ENCODE measurements at regions not wholly inside any gene's neighbourhood (a gene's known extent, or its start where the extent isn't known, plus 50 kb on each side); places are given as distances from the start of the nearest gene placed in this dataset.
"Not testable (repeated sequence)": the region's sequence is repeated elsewhere in the genome, so short reads cannot be mapped to it uniquely, and the experiment has no call there.

DNA sequence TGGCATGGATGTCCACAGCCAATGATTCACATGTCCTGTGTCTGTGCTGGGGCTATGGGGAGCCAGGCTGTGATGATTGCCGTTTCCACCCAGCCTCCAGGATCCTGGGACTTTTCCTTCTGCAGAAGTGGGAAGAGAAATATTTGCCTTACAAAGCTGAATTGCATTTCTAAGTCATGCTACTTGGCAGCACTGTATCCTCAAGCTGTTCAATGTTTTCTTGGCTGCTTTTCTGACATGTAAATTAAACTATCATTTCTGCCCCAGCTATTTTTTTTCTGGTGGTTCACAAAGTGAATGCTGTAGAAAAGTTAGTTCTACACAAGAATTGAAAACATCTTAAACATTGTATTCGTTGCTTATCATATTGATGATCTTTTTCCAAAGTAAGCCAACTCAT lies 51.9 kb upstream of the TCERG1L start:
- DNase-seq: no peak

DNA sequence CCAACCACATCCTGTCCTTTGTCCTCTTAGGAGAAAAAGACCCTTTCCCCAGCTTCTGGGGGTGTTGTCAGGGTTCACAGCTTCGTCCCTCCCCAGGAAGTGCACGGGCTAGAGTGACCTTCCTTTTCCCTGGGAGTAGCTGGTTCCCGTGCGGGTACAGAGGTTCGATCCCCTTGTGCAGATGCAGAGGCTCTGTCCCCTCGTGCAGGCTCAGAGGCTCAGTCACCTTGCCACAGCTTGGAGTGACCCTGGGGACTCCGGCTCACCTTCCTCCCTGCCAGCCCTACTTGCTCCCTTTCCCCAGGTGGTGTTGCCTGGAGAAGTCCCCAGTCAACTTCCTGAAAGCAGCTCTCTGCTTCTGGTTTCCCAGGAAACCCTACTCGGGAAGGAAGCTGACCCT lies 60.0 kb upstream of the TCERG1L start:
- no peak for DNase-seq

DNA sequence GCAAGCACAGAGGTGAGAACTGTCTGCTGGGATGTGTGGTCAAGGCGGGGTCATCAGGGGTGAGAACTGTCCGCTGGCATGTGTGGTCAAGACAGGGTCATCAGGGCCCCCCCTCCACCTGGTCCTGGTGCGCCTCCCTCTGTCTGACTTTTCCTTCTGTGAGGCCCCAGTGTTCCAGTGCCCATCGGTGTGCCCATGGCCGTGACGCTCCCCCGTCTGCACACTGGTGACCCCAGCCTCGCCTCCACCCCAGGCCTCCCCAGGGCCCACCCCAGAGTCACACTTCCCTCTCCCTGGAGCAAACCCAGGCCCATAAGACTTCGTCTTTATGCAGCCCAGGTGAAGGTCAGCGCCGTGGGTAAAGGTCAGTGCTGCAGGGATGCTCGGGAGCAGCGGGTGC lies 70.1 kb upstream of the TCERG1L start:
- no peak for DNase-seq

DNA sequence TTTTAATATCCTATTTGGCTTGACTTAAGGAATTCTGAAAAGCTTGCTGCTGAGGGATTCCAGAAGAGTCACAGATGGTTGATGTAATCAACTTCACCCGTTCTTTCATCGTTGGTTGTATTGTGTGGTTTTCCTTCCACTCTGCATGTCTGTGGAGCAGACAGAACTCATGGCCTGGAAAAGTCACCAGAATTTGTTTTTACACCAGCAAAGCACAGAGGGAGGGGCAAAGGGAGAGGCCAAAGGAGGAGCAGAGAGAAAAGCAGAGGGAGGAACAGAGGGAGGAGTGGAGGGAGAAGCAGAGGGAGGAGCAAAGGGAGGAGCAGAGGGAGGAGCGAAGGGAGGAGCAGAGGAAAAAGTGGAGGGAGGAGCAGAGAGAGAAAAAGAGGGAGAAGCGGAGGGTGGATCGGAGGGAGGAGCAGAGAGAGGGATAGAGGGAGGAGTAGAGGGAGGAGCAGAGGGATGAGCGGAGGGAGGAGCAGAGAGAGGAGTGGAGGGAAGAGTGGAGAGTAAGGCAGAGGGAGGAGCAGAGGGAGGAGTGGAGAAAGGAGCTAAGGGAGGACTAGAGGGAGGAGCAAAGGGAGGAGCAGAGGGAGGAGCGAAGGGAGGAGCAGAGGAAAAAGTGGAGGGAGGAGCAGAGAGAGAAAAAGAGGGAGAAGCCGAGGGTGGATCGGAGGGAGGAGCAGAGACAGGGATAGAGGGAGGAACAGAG lies 73.8 kb upstream of the TCERG1L start:
- not testable (repeated sequence) for DNase-seq

DNA sequence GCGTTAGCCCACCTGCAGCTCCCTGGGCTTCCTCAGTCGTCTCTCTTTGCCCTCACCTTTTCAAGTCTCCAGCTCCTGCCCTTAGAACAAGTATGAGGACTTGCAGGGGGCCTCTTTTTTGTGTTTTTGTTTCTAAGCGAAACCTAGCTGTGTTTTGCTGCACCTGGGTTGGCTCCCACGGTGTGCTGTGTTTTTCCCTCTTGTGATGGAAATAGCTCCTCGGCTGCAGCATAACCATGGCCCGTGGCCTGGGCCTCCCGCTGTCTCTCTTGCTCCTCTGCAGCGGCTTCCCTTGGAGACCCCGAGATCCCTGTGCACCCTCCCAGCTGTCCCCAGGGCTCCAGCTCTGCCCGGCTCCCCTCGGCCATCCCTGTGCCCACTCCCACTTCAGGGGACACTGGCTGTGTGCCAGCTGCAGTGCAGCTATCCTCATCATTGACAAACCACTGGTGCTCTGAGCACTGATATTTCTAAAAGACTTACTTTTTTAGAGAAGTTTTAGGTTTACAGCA lies 75.6 kb upstream of the TCERG1L start:
- no peak for DNase-seq

DNA sequence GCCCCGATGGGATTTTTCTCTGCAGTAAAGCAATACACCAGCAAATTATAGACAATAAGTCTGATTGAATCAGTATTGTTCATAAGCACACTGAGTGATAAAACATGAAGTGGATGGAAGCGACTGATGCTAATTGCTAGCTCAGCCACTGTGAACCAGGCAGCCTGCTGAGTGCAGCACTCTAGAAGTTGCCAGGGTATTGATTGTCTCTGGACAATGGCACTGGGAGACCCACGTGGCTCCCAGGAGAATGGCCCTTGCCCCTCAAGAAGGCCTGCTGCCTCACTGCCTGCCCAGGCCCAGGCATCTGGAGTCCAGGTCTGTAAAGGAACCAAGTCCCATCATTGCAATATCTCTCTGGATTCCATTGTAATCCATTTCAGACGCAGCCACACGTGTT lies 80.4 kb upstream of the TCERG1L start:
- no peak for DNase-seq

DNA sequence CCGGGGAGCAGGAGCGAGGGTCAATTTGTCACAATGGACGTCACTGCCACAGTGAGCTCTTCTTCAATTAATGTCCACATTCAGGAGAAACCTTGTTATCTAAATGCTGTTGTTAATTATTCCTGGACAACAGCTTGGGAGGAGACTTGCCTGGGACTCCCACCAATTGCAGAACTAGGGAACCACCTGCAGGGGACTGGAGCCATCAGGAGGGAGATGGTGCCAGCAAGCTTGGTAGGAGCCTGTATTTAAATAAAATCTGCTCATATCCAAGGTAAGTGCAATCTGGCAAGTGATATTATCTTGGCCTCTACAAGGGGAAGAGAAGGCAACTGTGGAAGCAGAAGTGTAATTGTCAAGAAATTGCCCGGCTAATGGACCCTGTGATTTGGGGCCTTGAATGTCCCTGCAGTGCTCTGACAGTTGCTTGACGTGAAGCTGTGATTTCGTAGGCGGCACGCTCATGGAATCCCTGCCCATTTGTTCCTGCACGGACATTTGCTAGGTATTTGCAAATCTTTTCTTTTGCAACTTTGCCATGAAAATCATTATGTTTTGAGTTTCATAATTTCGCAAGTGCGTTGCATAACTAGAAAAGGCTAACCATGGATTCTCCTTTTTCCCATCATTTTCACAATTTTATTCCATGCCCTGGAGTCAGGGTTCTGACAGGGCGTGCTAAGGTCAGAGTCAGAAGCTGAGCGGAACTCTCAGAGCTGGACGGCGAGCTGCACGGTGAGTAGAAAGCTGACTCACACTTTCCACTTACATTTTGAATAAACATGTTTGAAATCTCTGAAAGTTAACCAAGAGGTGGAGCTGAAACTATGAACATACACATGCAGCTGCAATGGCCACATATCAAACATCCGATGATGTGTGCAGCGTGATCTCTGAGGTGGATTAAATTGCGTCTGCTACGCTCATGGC lies 84.9 kb upstream of the TCERG1L start:
- no peak for DNase-seq

DNA sequence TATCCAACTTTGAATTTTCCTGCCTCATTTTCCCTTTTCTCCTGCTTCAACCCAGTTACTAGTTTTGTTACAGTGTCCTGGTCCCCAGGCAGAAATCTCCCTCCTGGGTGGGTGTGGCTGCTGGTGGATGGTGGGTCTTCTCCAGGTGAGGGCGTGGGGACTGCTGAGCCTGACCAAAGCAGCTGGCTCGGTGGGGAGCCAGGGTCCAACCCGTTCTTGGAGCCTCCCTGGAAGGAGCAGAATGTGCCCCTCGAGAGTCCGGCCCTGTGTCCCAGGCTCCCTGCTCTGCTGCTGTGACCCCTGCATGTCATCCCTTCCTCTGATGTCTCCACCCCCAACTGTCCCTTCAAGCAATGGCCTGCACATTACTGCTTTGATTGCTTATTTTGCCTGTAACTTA lies 86.6 kb upstream of the TCERG1L start:
- DNase-seq: no peak

DNA sequence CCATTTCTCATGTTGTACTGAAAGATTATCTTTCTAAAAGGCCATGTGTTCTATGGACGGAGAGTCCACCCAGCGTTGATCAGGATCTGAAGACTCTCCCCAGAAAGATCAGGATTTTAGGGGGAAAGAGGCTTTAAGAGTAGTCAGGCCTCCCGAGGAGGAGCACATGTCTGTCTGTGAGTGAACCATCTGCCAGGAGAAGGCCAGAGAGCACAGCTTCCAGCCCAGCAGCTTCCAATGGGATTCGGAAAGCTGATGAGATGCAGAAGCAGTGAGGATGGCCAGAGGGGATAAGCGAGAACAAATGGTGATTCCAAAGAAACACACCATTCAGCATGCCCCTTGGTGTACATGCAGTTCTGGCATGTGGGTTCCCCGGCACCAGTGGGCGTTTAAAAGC lies 88.5 kb upstream of the TCERG1L start:
- no peak for DNase-seq

DNA sequence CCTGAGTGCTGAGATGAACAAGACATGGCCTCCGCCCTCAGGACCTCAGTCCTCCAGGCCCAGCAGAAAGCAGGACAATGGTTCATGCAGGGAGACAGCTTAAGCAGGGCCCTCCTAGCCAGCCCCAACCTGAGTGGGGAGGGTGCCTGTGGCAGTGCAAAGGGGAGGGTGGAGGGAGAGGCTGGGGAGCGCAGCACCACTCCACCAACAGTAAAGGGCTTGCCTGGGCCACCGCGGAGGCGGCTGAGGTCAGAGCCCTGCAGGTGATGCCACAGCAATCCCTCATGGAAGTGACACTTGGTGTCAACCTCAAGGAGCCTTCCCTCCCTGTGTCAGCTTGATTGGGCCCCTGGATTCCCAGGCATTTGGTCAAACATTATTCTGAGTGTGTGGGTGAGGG lies 89.0 kb upstream of the TCERG1L start:
- no peak for DNase-seq

DNA sequence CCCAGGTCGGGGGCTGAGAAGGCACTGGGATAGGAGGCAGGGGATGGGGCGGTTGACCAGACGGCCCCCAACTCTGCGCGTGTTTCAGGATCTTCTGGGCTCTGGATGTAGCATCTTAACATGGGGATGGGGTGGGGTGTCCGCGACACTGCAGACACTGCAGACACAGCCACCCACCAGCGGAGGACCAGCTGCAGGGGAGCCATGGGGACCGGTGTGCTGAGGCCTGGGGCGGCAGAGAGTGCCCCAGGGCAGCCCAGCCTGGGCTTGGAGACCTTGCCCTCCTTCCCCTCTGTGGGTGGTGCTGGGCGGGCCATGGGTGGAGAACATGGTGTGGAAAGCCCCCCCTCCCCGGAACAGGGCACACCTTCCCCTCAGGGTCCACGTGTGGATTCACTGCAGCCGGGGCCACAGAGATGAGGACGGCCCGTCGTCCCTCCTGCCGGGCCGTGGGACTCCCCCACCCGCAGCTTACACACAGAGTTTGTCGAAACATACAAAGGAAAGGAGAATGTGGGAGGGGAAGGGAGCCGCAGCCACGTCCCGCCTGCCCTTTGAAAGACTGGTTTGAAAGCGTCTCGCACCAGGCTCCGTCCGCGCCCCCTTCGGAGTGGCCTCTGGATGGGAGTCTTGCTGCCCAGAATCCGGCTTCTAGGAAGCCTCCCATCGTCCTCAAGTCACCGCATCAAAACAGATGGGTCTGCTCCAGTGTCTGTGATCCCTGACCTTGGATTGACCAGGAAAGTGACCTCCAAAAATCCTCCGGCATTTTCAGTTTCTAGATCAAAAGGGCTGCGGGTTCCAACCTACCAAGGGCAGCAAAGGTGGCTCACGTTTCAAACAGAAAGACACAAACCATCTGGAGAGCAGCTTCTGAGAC lies 91.5 kb upstream of the TCERG1L start:
- no peak for DNase-seq

DNA sequence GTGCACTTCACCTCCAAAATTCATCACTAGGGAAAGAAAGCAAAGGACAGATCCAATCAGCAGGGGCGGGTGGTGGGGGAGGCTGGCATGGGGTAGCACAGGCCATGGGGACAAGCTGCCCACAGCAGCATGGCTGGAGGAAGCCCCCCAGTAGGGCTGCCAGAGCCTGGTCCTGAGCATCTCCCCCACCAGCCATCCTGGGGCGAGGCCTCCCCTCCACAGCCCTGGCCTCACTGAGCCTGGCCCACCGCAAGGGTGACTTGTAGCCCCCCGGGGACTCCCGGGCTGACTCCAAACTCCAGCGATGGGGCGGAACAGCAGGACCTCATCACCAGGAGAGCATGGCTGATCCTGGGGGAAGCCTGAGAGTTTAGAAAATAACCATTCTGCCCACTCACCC lies 92.4 kb upstream of the TCERG1L start:
- no peak for DNase-seq

DNA sequence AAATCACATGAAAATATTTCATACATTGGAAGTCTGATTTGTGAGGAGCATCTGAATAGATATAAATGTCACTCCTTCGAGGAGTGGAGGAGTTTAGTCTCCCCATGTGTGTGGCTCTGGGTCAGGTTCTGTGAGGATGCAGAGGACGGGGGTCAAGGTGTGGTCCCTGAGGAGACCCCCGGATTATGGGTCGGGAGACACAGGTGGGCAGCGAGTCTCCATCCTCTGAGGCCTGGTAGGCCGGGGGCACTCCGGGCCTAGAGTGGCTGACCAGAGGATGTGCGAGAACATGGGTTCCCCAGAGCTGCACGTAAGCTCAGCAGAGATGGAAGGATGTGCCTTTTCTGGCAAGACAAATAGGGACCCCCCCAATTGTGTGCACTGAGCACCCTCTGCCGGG lies 93.4 kb upstream of the TCERG1L start:
- no peak for DNase-seq

DNA sequence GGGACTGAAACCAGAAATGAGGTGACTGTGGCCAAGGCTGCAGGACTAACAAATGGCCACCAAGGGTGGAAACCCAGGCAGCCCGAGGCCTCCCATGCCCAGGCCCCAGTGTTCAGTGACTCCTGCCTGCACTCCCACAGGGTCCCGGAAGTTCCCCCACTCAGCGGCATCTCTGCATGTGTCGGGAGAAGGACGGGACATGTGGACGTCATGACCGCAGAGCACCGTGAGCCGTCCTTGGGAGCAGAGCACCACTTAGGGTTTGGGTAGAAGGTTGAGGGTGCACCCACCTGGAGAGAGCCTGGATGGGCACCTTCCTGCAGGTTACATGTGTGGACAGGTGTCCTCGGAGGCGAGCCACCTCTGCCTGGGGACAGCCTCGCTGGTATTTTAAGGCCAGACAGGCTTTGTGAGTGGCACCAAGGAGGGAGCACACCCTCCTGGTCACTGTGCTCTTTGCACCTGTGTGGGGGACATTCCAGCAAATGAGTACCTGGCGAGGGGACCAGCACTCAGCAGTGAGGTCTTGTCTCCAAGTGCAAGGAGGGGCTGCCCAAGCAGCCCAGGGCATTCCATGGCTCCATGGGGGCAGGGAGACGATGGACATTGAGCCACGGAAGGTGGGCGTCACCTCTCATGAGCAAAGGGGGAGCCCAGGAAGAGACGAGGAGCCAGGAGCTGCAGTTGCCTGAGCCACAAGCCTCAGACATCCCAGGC lies 95.3 kb upstream of the TCERG1L start:
- DNase-seq: no peak

DNA sequence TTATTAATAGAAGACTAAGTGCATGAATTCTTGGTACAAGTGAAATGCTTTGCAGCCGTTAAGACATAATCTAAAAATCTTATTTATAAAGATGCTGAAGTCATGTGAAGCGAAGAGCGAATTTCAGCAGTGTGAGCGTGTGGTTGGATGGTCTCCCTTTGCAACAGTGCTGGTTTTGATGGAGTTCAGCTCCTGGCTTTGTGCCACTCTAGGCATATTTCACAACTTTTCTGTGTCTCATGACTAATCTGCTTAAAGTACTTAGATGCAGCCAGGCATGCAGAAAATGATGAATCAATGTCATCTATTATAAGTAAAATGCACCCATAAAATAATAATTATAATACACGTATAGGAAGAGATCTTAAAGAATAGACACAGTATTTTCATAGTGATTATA lies 107.2 kb upstream of the TCERG1L start:
- DNase-seq: peak; percentile 20

DNA sequence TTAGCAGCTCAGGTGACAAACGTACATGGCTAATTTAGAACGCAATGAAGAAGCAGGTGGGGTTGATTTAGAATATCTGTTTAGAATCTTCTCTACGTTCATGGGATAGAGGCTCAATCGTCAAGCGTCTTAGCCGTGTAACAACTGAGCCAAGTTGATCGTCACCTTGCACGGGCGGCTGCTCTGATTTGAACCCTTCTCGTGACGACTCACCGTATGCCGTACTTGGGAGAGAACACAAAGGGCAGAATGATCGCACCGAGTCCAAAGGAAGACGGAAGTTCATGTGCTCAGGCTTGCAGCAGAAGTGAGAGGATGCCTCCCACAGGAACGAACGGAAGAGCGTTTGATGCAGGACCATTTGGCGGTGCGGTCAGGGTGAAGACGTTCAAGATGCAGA lies 108.3 kb upstream of the TCERG1L start:
- DNase-seq: no peak

DNA sequence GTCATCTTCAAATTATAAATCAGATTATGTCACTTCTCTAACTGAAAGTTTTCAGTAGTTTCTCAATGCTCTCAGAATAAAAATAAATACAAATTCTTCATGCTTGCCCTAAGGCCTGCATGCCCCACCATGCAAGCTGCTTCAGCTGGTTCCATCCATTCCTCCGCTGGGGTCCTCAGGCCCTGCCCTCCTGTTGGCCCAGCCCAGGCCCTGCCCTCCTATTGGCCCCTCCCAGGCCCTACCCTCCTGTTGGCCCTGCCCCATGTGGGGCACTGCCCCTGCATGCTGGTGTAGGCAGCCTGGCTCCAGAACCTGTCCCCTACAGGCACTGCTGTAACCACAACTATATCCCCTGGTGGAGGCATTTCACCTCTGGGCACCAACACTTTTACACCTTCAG lies 109.3 kb upstream of the TCERG1L start:
- no peak for DNase-seq

DNA sequence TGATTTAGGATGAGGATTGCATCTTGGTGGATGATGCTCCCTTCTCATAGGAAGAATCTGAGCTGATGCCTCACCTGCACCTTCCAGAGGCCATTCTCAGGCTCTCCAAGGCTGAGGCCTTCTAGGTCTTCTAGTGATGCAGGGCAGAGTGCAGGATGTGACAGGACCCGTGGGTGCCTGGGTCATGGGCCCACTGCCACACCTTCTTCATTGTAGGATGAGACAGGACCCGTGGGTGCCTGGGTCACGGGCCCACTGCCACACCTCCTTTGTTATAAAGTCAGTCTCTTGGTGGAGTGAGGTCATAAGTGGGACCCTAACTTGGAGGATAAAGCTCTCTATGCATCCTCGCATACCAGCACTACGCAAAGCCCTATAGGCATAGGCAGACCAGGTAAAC lies 109.9 kb upstream of the TCERG1L start:
- DNase-seq: no peak

DNA sequence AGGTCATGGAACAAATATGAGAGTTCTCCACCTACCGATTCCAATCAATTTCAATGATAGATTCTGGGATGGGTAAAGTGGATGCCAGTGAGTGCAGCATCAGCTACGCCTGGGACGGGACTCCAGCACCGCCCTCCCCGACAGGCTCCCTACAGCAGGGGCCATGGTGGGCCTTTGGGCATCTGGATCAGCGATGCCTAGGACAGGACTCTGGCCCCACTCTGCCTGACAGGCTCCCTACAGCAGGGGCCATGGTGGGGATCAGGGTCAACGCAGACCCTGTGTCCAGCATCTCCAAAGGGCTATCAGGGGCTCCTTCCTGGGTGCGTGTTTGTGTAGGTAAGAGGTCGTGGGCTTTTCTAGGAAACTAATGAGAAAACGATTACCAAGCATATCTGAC lies 111.2 kb upstream of the TCERG1L start:
- no peak for DNase-seq

DNA sequence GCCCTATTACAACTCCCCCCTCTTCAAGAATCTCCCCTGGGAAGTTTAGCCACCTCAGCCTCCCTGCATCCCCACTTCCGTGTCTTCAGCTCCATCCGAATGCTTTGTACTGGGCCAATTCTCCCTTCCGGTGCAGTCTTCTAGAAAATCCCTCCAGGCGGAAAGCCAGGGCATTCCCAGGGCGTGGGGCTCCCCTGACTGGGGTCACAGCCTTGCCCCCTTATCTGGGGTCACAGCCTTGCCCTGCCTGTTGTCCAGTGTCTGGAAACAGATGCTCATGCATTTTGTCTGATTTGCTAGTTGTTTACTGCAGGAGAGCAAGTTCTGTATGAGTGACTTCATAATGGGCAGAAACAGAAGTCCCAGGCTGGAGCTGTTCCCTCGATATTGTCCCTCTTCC lies 112.5 kb upstream of the TCERG1L start:
- no peak for DNase-seq

DNA sequence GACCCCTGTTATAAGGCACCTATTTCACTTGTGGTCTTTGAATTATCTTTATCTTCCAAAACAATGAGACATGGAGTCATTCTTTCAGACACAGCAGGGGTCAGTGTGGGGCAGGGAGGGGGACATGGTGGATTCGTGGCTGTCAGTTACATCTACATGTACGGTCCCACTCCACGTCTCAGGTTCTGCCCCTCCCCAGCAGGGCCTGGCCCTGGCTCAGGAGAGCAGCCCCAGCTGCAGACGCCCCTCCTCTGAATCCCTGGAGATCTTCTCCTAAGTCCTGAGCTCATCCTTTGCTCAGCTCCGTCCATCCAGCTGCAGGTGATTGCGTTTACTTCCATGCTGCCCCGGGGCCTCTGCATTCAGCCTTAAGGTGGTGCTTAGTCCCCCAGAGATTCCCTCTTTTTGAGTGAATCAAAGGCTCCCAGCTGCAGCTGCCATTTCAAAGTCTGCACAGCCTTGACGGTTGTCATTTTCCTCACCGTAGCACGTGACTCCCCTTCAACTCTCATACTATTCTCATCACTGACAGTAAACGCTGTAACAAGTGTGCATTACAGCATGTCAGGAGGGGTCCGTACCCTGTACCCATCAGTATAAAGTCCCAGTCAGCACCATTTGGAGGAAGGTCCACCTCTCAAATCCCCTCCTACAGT lies 113.4 kb upstream of the TCERG1L start:
- no peak for DNase-seq
